HepG2 (cell line): ENCODE measurements at regions not wholly inside any gene's neighbourhood (a gene's known extent, or its start where the extent isn't known, plus 50 kb on each side); places are given as distances from the start of the nearest gene placed in this dataset.

Experiments used
- ARHGAP35 ChIP-seq: sonication (generic); formaldehyde crosslinking; IDR thresholded peaks from 2 replicates; pipeline ENCODE4 v1.9.0; 2022; ENCODE audit warnings: mild to moderate bottlenecking, inconsistent platforms, moderate library complexity, missing genetic modification reagents, borderline replicate concordance
- CEBPB ChIP-seq: IDR thresholded peaks from 2 replicates; pipeline ENCODE4 v1.6.1; 2011; ENCODE audit warnings: low read depth, low read length, improper control_type of control experiment, borderline replicate concordance
- CREB1 ChIP-seq, 2 experiments: fragments of 450-650 bp in 1 of 2; IDR thresholded peaks; 2 replicates each; pipeline ENCODE4 v1.6.1; 2016 to 2017; ENCODE audit warnings: control low read depth in 1 of 2, mild to moderate bottlenecking in 1 of 2, missing compliant biosample characterization in 1 of 2, missing genetic modification characterization in 1 of 2
- ELF1 ChIP-seq: sonication (generic); formaldehyde crosslinking; IDR thresholded peaks from 2 replicates; pipeline ENCODE4 v1.4.0; 2020; ENCODE audit warnings: missing genetic modification reagents
- TBL1XR1 ChIP-seq: fragments of 150-350 bp; IDR thresholded peaks from 2 replicates; pipeline ENCODE4 v1.6.1; 2014; ENCODE audit warnings: borderline replicate concordance, low read length; ENCODE audit not compliant: partially characterized antibody
- ZNF501 ChIP-seq: sonication (generic); formaldehyde crosslinking; IDR thresholded peaks from 2 replicates; pipeline ENCODE4 v1.5.1; 2020; ENCODE audit warnings: mild to moderate bottlenecking, moderate library complexity, missing genetic modification reagents
- ZNF589 ChIP-seq: sonication (generic); formaldehyde crosslinking; conservative IDR thresholded peaks from 2 replicates; pipeline ENCODE4 v1.8.0; 2022; ENCODE audit warnings: mild to moderate bottlenecking, moderate library complexity, missing genetic modification reagents

- TF ChIP-seq TBL1XR1 (no peak), ZNF589 (CRISPR knock-in tag) (no peak), CEBPB (no peak), ELF1 (CRISPR knock-in tag) (no peak), CREB1 (IDR thresholded peaks at IDR 0.05) (no peak), CREB1 (CRISPR knock-in tag; IDR thresholded peaks at IDR 0.05) (no peak), ARHGAP35 (CRISPR knock-in tag) (no peak), ZNF501 (no peak)
These were observed 101.6 kb downstream of the SLC41A2 start for GRCh38 chr12:104856531-104856930.
